H9 (cell line): ENCODE measurements at regions not wholly inside any gene's neighbourhood (a gene's known extent, or its start where the extent isn't known, plus 50 kb on each side); places are given as distances from the start of the nearest gene placed in this dataset.

Experiments used
- DNase-seq: peaks from one replicate; pipeline ENCODE4 v3.0.0-alpha.2; 2017
- H2AFZ ChIP-seq: one replicate; pipeline ENCODE4 v1.6.1; 2013; ENCODE audit warnings: mild to moderate bottlenecking, low read length, control low read depth, moderate library complexity
- H2AK5ac ChIP-seq: 2 replicates; pipeline ENCODE4 v1.6.1; 2013; ENCODE audit warnings: low read length, control low read depth, mixed read lengths; ENCODE audit not compliant: insufficient read length
- H2BK120ac ChIP-seq: one replicate; pipeline ENCODE4 v1.6.1; 2013; ENCODE audit warnings: low read depth, mild to moderate bottlenecking, low read length, control low read depth, inconsistent platforms; ENCODE audit not compliant: poor library complexity, severe bottlenecking
- H2BK12ac ChIP-seq: 2 replicates; pipeline ENCODE4 v1.6.1; 2013; ENCODE audit warnings: low read length, control low read depth, mixed read lengths, low read depth; ENCODE audit not compliant: insufficient read length
- H2BK15ac ChIP-seq: 2 replicates; pipeline ENCODE4 v1.6.1; 2013; ENCODE audit warnings: low read depth, low read length, control low read depth
- H2BK20ac ChIP-seq: one replicate; pipeline ENCODE4 v1.6.1; 2013; ENCODE audit warnings: low read depth, mild to moderate bottlenecking, low read length, control low read depth, inconsistent platforms; ENCODE audit not compliant: poor library complexity, severe bottlenecking
- H2BK5ac ChIP-seq: 2 replicates; pipeline ENCODE4 v1.6.1; 2013; ENCODE audit warnings: low read length, control low read depth, mixed read lengths; ENCODE audit not compliant: insufficient read length
- H3K14ac ChIP-seq: 2 replicates; pipeline ENCODE4 v1.6.1; 2013; ENCODE audit warnings: low read length, control low read depth; ENCODE audit not compliant: insufficient read depth
- H3K18ac ChIP-seq: 2 replicates; pipeline ENCODE4 v1.6.1; 2013; ENCODE audit warnings: low read depth, mild to moderate bottlenecking, mixed read lengths, low read length, control low read depth; ENCODE audit not compliant: insufficient read length
- H3K23ac ChIP-seq: 2 replicates; pipeline ENCODE4 v1.6.1; 2013; ENCODE audit warnings: low read length, control low read depth, mixed read lengths, low read depth; ENCODE audit not compliant: insufficient read length
- H3K23me2 ChIP-seq: 2 replicates; pipeline ENCODE4 v1.6.1; 2013; ENCODE audit warnings: low read depth, mild to moderate bottlenecking, mixed read lengths, low read length, control low read depth; ENCODE audit not compliant: insufficient read length, poor library complexity, severe bottlenecking
- H3K27ac ChIP-seq: 2 replicates; pipeline ENCODE4 v1.5.1; 2013; ENCODE audit warnings: low read length, control low read depth, mixed read lengths, low read depth; ENCODE audit not compliant: insufficient read length
- H3K27me3 ChIP-seq: 2 replicates; pipeline ENCODE4 v1.6.1; 2013; ENCODE audit warnings: low read length, control low read depth, inconsistent platforms; ENCODE audit not compliant: insufficient read depth
- H3K4ac ChIP-seq: 2 replicates; pipeline ENCODE4 v1.6.1; 2013; ENCODE audit warnings: low read depth, mild to moderate bottlenecking, control low read depth, inconsistent platforms, low read length, moderate library complexity
- H3K4me1 ChIP-seq: 2 replicates; pipeline ENCODE4 v1.6.1; 2013; ENCODE audit warnings: low read length, control low read depth, inconsistent platforms; ENCODE audit not compliant: insufficient read depth
- H3K4me2 ChIP-seq: 2 replicates; pipeline ENCODE4 v1.6.1; 2013; ENCODE audit warnings: low read length, control low read depth, mixed read lengths; ENCODE audit not compliant: insufficient read length, insufficient read depth
- H3K56ac ChIP-seq: 2 replicates; pipeline ENCODE4 v1.6.1; 2013; ENCODE audit warnings: low read depth, mild to moderate bottlenecking, mixed read lengths, low read length, control low read depth; ENCODE audit not compliant: insufficient read length
- H3K79me1 ChIP-seq: 2 replicates; pipeline ENCODE4 v1.6.1; 2013; ENCODE audit warnings: low read depth, mild to moderate bottlenecking, moderate library complexity, low read length, control low read depth, inconsistent platforms; ENCODE audit not compliant: insufficient read depth, poor library complexity, severe bottlenecking
- H3K79me2 ChIP-seq: 2 replicates; pipeline ENCODE4 v1.6.1; 2013; ENCODE audit warnings: low read length, control low read depth, inconsistent platforms; ENCODE audit not compliant: insufficient read depth
- H3K9ac ChIP-seq: 2 replicates; pipeline ENCODE4 v1.6.1; 2013; ENCODE audit warnings: low read length, control low read depth, mixed read lengths; ENCODE audit not compliant: insufficient read length; ENCODE audit errors: extremely low read depth
- H3K9me3 ChIP-seq: one replicate; pipeline ENCODE4 v1.6.1; 2013; ENCODE audit warnings: low read depth, low read length, inconsistent platforms; ENCODE audit not compliant: control insufficient read depth
- H3T11ph ChIP-seq: one replicate; pipeline ENCODE4 v1.6.1; 2013; ENCODE audit warnings: mild to moderate bottlenecking, low read length, control low read depth, inconsistent platforms
- H4K20me1 ChIP-seq: one replicate; pipeline ENCODE4 v1.6.1; 2013; ENCODE audit not compliant: control insufficient read depth, insufficient read length, insufficient read depth
- H4K5ac ChIP-seq: 2 replicates; pipeline ENCODE4 v1.6.1; 2013; ENCODE audit warnings: low read depth, mild to moderate bottlenecking, mixed read lengths, low read length, control low read depth; ENCODE audit not compliant: insufficient read length
- H4K8ac ChIP-seq: replicated peaks from 2 replicates; pipeline ENCODE4 v1.6.1; 2013; ENCODE audit warnings: low read length, control low read depth, mixed read lengths, low read depth; ENCODE audit not compliant: insufficient read length
- H4K91ac ChIP-seq: 2 replicates; pipeline ENCODE4 v1.6.1; 2013; ENCODE audit warnings: low read depth, mild to moderate bottlenecking, moderate library complexity, mixed read lengths, low read length, control low read depth; ENCODE audit not compliant: insufficient read length
- H3K27ac Mint-ChIP-seq, 3 experiments: 2 replicates in 2 of 3; 3 replicates in 1 of 3; pipeline ENCODE4 v1.8.0; 2020 to 2021; ENCODE audit warnings: mixed read lengths in 3 of 3, mild to moderate bottlenecking in 1 of 3, moderate library complexity in 1 of 3
- H3K27me3 Mint-ChIP-seq: 2 replicates; pipeline ENCODE4 v1.8.0; 2021; ENCODE audit warnings: low read depth, mild to moderate bottlenecking, moderate library complexity, mixed read lengths
- H3K36me3 Mint-ChIP-seq, 3 experiments: 2 replicates in 2 of 3; 3 replicates in 1 of 3; pipeline ENCODE4 v1.8.0; 2020 to 2021; ENCODE audit warnings: low read depth in 3 of 3, mixed read lengths in 3 of 3; ENCODE audit not compliant: insufficient read depth in 1 of 3
- H3K4me1 Mint-ChIP-seq, 2 experiments: 2 replicates each; pipeline ENCODE4 v1.8.0; 2020; ENCODE audit warnings: mixed read lengths in 2 of 2
- H3K4me3 Mint-ChIP-seq, 2 experiments: 2 replicates in 1 of 2; 3 replicates in 1 of 2; pipeline ENCODE4 v1.8.0; 2020 to 2021; ENCODE audit warnings: mild to moderate bottlenecking in 2 of 2, mixed read lengths in 2 of 2, moderate library complexity in 1 of 2
- H3K9me3 Mint-ChIP-seq, 2 experiments: 2 replicates in 1 of 2; 3 replicates in 1 of 2; pipeline ENCODE4 v1.8.0; 2020; ENCODE audit warnings: mild to moderate bottlenecking in 2 of 2, mixed read lengths in 2 of 2, moderate library complexity in 1 of 2
- CTCF ChIP-seq: fragments of 200-600 bp; sonication (generic); conservative IDR thresholded peaks from 3 replicates; pipeline ENCODE4 v1.8.0; 2021; ENCODE audit warnings: antibody characterized with exemption, mild to moderate bottlenecking
- WGBS: extraction: QIAGEN DNeasy Blood & Tissue Kit; methylation state at CpG from one replicate; pipeline ENCODE4 v1.1.7; 2013; ENCODE audit warnings: missing lambda C conversion rate, low lambda C conversion rate, mixed read lengths; ENCODE audit not compliant: insufficient read length; ENCODE audit errors: extremely low coverage; 5-methylcytosine and 5-hydroxymethylcytosine counted together

GRCh38 chr6:126100386-126100785, 114.0 kb downstream of the TRMT11 start:
- H3K4me1 Mint-ChIP-seq: peaks cover 24 to 25% of the 10 kb centered on the region in 2 experiments
- H3K56ac ChIP-seq: no peak overlapping the region
- no peak overlapping the region for H4K8ac ChIP-seq
- H2BK120ac ChIP-seq: no peak overlapping the region
- no peaks in the 10 kb centered on the region for H3K27me3 ChIP-seq
- no peak overlapping the region for H3K23ac ChIP-seq
- no peak for DNase-seq
- H3K4me3 Mint-ChIP-seq: no peak overlapping the region
- H4K5ac ChIP-seq: no peak overlapping the region
- H3K4me2 ChIP-seq: no peak overlapping the region
- peaks cover 0 to 2% of the 10 kb centered on the region in 2 experiments; a peak in 1 of 5 replicates for H3K9me3 Mint-ChIP-seq
- H3K4ac ChIP-seq: no peak overlapping the region
- no peaks in the 10 kb centered on the region for H3K23me2 ChIP-seq
- no peak overlapping the region for H3K14ac ChIP-seq
- H3K36me3 Mint-ChIP-seq: peaks cover 0 to 19% (median 11%) of the 10 kb centered on the region in 3 experiments; a peak in 4 of 7 replicates
- H3K79me2 ChIP-seq: no peaks in the 10 kb centered on the region
- no peak overlapping the region for H3K18ac ChIP-seq
- H2AK5ac ChIP-seq: no peak overlapping the region
- H4K91ac ChIP-seq: no peak overlapping the region
- H3K9me3 ChIP-seq: no peaks in the 10 kb centered on the region
- no peak overlapping the region for H3K27ac ChIP-seq
- no peak overlapping the region for H2BK15ac ChIP-seq
- peaks cover 2% of the 10 kb centered on the region; the same call in 1 of the 2 replicates for H3K4me1 ChIP-seq
- no peaks in the 10 kb centered on the region for H3K79me1 ChIP-seq
- no peak overlapping the region for H2BK12ac ChIP-seq
- no peak overlapping the region for H2BK20ac ChIP-seq
- no peak overlapping the region for H3T11ph ChIP-seq
- no peak for TF ChIP-seq CTCF
- H2BK5ac ChIP-seq: no peak overlapping the region
- no peak overlapping the region for H2AFZ ChIP-seq
- H3K27me3 Mint-ChIP-seq: no peaks in the 10 kb centered on the region
- no peaks in the 10 kb centered on the region for H4K20me1 ChIP-seq
- no peak overlapping the region for H3K27ac Mint-ChIP-seq
- WGBS: 100% methylated on average over 1 of the region's 4 CpGs
- H3K9ac ChIP-seq: no peak overlapping the region
